ENCODE measurements at regions not wholly inside any gene's neighbourhood (a gene's known extent, or its start where the extent isn't known, plus 50 kb on each side); places are given as distances from the start of the nearest gene placed in this dataset.

DNA sequence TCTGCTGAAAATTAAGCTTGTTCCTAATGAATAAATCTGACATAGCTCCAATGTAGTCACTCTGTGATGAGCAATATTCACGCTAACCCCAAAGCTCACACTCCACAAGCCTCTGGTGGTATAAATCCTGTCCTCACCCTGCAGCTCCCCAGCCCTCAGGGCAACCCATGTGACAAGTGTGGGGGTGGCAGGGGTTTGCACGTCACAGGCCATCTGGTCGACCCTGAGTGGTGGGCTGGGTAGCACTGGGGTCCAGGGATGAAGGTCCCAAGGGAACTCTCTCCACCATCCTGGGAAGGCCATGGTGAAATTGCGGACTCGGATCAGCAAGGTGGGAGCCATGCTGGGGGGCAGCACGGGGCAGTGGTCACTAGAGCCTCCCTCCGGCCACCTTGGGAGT lies 100.0 kb upstream of the SOX1 start:
- TF ChIP-seq, protein P1, sequence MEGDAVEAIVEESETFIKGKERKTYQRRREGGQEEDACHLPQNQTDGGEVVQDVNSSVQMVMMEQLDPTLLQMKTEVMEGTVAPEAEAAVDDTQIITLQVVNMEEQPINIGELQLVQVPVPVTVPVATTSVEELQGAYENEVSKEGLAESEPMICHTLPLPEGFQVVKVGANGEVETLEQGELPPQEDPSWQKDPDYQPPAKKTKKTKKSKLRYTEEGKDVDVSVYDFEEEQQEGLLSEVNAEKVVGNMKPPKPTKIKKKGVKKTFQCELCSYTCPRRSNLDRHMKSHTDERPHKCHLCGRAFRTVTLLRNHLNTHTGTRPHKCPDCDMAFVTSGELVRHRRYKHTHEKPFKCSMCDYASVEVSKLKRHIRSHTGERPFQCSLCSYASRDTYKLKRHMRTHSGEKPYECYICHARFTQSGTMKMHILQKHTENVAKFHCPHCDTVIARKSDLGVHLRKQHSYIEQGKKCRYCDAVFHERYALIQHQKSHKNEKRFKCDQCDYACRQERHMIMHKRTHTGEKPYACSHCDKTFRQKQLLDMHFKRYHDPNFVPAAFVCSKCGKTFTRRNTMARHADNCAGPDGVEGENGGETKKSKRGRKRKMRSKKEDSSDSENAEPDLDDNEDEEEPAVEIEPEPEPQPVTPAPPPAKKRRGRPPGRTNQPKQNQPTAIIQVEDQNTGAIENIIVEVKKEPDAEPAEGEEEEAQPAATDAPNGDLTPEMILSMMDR (conservative IDR thresholded peaks at IDR 0.05; ENCODE audit: low read depth, low read length): no peak
- no peak for TF ChIP-seq EZH2 (IDR thresholded peaks at IDR 0.05; ENCODE audit: borderline replicate concordance, low read depth, low read length, poor library complexity, severe bottlenecking)

All from A673 (cell line).